KMS-11 (cell line): ENCODE measurements at regions not wholly inside any gene's neighbourhood (a gene's known extent, or its start where the extent isn't known, plus 50 kb on each side); places are given as distances from the start of the nearest gene placed in this dataset.

Experiments used
- H2AFZ ChIP-seq: fragments of 200-600 bp; sonication (generic); 2 replicates; pipeline ENCODE4 v1.6.1; 2016; ENCODE audit warnings: antibody characterized with exemption, mixed run types, low read depth
- H3K27ac ChIP-seq: fragments of 200-600 bp; sonication (generic); 2 replicates; pipeline ENCODE4 v1.6.1; 2016; ENCODE audit warnings: mild to moderate bottlenecking, mixed run types
- H3K27me3 ChIP-seq: fragments of 200-600 bp; sonication (generic); 2 replicates; pipeline ENCODE4 v1.6.1; 2017; ENCODE audit warnings: mild to moderate bottlenecking, low read depth, mixed run types, moderate library complexity; ENCODE audit not compliant: insufficient read depth
- H3K36me3 ChIP-seq: fragments of 200-600 bp; sonication (generic); 2 replicates; pipeline ENCODE4 v1.6.1; 2017; ENCODE audit warnings: mild to moderate bottlenecking, mixed run types; ENCODE audit not compliant: insufficient read depth
- H3K4me1 ChIP-seq: fragments of 200-600 bp; sonication (generic); 2 replicates; pipeline ENCODE4 v1.6.1; 2016; ENCODE audit warnings: mild to moderate bottlenecking, low read depth, mixed run types; ENCODE audit not compliant: poor library complexity, severe bottlenecking
- H3K4me2 ChIP-seq: fragments of 200-600 bp; sonication (generic); 2 replicates; pipeline ENCODE4 v1.7.0; 2016; ENCODE audit warnings: mild to moderate bottlenecking, mixed run types
- H3K4me3 ChIP-seq: fragments of 200-600 bp; sonication (generic); IDR thresholded peaks from 2 replicates; pipeline ENCODE4 v1.6.1; 2017; ENCODE audit warnings: low read depth, low read length, mixed read lengths; ENCODE audit not compliant: insufficient read depth
- H3K79me2 ChIP-seq: fragments of 200-600 bp; sonication (generic); 2 replicates; pipeline ENCODE4 v1.6.1; 2016; ENCODE audit warnings: low read depth, mixed run types; ENCODE audit not compliant: insufficient read depth
- H3K9ac ChIP-seq: fragments of 200-600 bp; sonication (generic); 2 replicates; pipeline ENCODE4 v1.6.1; 2016; ENCODE audit warnings: mild to moderate bottlenecking, mixed run types
- H4K20me1 ChIP-seq: fragments of 200-600 bp; sonication (generic); 2 replicates; pipeline ENCODE4 v1.6.1; 2016; ENCODE audit warnings: mild to moderate bottlenecking, mixed run types; ENCODE audit not compliant: insufficient read depth
- CTCF ChIP-seq: fragments of 200-600 bp; sonication (generic); conservative IDR thresholded peaks from 2 replicates; pipeline ENCODE4 v1.6.1; 2017; ENCODE audit warnings: low read depth, mild to moderate bottlenecking, antibody characterized with exemption, low read length, moderate library complexity, mixed read lengths

- Histone ChIP-seq H3K36me3 (no peaks in the 10 kb centered on the region), H4K20me1 (no peaks in the 10 kb centered on the region), H3K4me3 (no peak overlapping the region), H3K9ac (no peak overlapping the region), H3K27me3 (no peaks in the 10 kb centered on the region), H3K27ac (no peak overlapping the region), H3K79me2 (no peaks in the 10 kb centered on the region), H3K4me1 (no peaks in the 10 kb centered on the region), H3K4me2 (no peak overlapping the region), H2AFZ (no peak overlapping the region)
- TF ChIP-seq CTCF = no peak
Observed at GRCh38 chr5:68529581-68529980, 314.0 kb downstream of the PIK3R1 start.

DNA sequence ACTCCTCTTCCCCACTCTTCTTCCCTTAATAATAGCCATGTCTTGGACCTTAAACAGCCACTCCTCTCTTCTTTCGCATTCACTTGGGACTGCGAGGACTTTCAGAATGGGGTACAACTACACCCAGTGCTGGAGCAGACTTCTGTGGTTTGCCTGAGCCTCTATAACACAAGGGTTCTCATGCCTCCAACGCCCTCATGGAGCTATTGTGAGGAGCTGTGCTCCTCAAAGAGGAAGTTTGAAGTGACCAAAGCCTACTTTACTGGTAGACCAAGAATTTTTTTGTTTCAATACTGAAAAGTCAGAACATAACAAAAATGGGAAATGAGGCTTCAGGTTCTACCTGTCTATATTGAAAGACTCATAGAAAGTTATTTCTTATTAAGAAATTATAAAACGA is 316.4 kb downstream of the PIK3R1 start:
- Histone ChIP-seq H3K27ac (no peak overlapping the region), H3K4me3 (no peak overlapping the region), H4K20me1 (no peaks in the 10 kb centered on the region), H3K4me1 (no peaks in the 10 kb centered on the region), H3K36me3 (no peaks in the 10 kb centered on the region), H3K9ac (no peak overlapping the region), H2AFZ (no peak overlapping the region), H3K79me2 (no peaks in the 10 kb centered on the region), H3K4me2 (no peak overlapping the region), H3K27me3 (no peaks in the 10 kb centered on the region)
- no peak for TF ChIP-seq CTCF

GRCh38 chr5:68533051-68533450 is 317.5 kb downstream of the PIK3R1 start:
- Histone ChIP-seq H2AFZ (no peak overlapping the region), H3K36me3 (no peaks in the 10 kb centered on the region), H3K9ac (no peak overlapping the region), H3K27me3 (no peaks in the 10 kb centered on the region), H3K4me2 (no peak overlapping the region), H3K4me1 (no peaks in the 10 kb centered on the region), H4K20me1 (no peaks in the 10 kb centered on the region), H3K4me3 (no peak overlapping the region), H3K27ac (no peak overlapping the region), H3K79me2 (no peaks in the 10 kb centered on the region)
- no peak for TF ChIP-seq CTCF

GRCh38 chr5:68533571-68534084 is 318.1 kb downstream of the PIK3R1 start:
- H3K4me2 ChIP-seq = no peak overlapping the region
- H3K9ac ChIP-seq = no peak overlapping the region
- no peak overlapping the region for H2AFZ ChIP-seq
- H3K27me3 ChIP-seq = no peaks in the 10 kb centered on the region
- no peaks in the 10 kb centered on the region for H3K36me3 ChIP-seq
- H3K4me1 ChIP-seq = no peaks in the 10 kb centered on the region
- no peak for TF ChIP-seq CTCF
- H3K4me3 ChIP-seq = no peak overlapping the region
- H3K27ac ChIP-seq = no peak overlapping the region
- no peaks in the 10 kb centered on the region for H3K79me2 ChIP-seq
- H4K20me1 ChIP-seq = no peaks in the 10 kb centered on the region
